ENCODE measurements at regions not wholly inside any gene's neighbourhood (a gene's known extent, or its start where the extent isn't known, plus 50 kb on each side); places are given as distances from the start of the nearest gene placed in this dataset.

DNA sequence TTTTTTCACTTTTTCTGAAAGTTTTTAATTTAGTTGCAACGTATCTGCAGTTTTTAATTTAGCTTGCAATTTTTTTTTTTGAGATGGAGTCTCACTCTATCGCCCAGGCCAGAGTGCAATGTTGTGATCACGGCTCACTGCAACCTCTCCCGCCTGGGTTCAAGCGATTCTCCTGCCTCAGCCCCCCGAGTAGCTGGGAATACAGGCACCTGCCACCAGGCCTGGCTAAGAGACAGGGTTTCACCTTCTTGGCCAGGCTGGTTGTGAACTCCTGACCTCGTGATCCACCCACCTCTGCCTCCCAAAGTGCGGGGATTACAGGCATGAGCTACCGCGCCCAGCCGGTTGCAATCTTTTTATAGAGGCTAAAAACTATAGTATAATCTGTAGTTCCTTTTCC lies 142.9 kb upstream of the ALCAM start:
- Histone ChIP-seq H3K4me3 (ENCODE audit: low read length in 3 of 3) (no peak overlapping the region), H3K9me3 (ENCODE audit: control insufficient read depth in 3 of 3, low read length in 3 of 3) (no peaks in the 10 kb centered on the region), H3K27ac (ENCODE audit: low read depth, low read length) (no peak overlapping the region), H3K4me1 (ENCODE audit: control insufficient read depth in 3 of 3, insufficient read depth in 3 of 3, low read length in 3 of 3) (no peaks in the 10 kb centered on the region), H3K27me3 (ENCODE audit: control insufficient read depth in 3 of 3, insufficient read depth in 3 of 3, low read length in 3 of 3) (peaks cover 0 to 2% (median 0%) of the 10 kb centered on the region in 3 donors), H3K36me3 (ENCODE audit: control insufficient read depth in 3 of 3, insufficient read depth in 3 of 3, low read length in 3 of 3) (no peaks in the 10 kb centered on the region), H3K9ac (ENCODE audit: low read depth in 1 of 3, low read length in 3 of 3) (no peak overlapping the region)

DNA sequence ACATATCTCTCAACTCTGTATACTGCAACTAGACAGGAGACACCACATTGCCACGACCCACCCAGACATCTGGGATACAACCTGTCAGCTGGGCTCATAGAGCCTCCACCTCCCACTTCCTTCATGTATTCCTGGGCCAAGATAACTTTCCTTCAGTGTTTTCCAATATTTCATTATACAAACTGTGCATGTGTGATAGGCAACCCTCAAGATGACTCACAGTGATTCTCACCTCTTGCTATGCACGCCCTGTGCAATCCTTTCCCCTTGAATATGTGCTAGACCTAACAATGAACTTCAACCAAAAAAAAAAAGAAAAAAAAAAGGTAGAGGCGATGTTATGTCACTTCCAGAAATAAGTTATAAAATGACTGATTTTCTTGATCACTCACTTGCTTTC lies 138.0 kb upstream of the ALCAM start:
- no peaks in the 10 kb centered on the region for H3K36me3 ChIP-seq (ENCODE audit: control insufficient read depth in 3 of 3, insufficient read depth in 3 of 3, low read length in 3 of 3)
- no peaks in the 10 kb centered on the region for H3K27me3 ChIP-seq (ENCODE audit: control insufficient read depth in 3 of 3, insufficient read depth in 3 of 3, low read length in 3 of 3)
- H3K27ac ChIP-seq (ENCODE audit: low read depth, low read length), result no peak overlapping the region
- no peaks in the 10 kb centered on the region for H3K9me3 ChIP-seq (ENCODE audit: control insufficient read depth in 3 of 3, low read length in 3 of 3)
- H3K4me1 ChIP-seq (ENCODE audit: control insufficient read depth in 3 of 3, insufficient read depth in 3 of 3, low read length in 3 of 3), result no peaks in the 10 kb centered on the region
- H3K4me3 ChIP-seq (ENCODE audit: low read length in 3 of 3), result no peak overlapping the region
- H3K9ac ChIP-seq (ENCODE audit: low read depth in 1 of 3, low read length in 3 of 3), result no peak overlapping the region

- Histone ChIP-seq H3K27me3 (ENCODE audit: control insufficient read depth in 3 of 3, insufficient read depth in 3 of 3, low read length in 3 of 3) (no peaks in the 10 kb centered on the region), H3K36me3 (ENCODE audit: control insufficient read depth in 3 of 3, insufficient read depth in 3 of 3, low read length in 3 of 3) (no peaks in the 10 kb centered on the region), H3K4me1 (ENCODE audit: control insufficient read depth in 3 of 3, insufficient read depth in 3 of 3, low read length in 3 of 3) (no peaks in the 10 kb centered on the region), H3K27ac (ENCODE audit: low read depth, low read length) (no peak overlapping the region), H3K9me3 (ENCODE audit: control insufficient read depth in 3 of 3, low read length in 3 of 3) (no peaks in the 10 kb centered on the region), H3K9ac (ENCODE audit: low read depth in 1 of 3, low read length in 3 of 3) (no peak overlapping the region), H3K4me3 (ENCODE audit: low read length in 3 of 3) (no peak overlapping the region)
These were observed 134.2 kb upstream of the ALCAM start for GRCh38 chr3:105232553-105232952.

DNA sequence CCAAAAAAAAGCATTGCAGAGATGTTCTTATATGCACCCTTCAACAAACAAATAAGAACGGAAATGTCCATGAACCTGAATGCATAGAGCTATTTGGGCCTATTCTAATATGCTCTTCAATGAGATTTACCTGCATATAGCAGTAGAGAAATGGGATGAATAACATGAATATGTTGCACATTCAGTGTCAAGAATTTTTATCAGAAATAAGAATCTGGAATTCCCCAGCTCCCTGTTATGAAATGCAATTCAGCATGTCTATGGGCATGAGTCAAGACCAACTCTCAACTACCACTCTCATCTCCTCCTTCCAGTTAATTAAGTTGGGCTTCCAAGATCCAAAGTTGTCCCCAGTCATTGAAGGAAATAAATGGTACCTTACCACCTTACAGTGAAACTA lies 133.7 kb upstream of the ALCAM start:
- H3K9ac ChIP-seq (ENCODE audit: low read depth in 1 of 3, low read length in 3 of 3), result no peak overlapping the region

GRCh38 chr3:105235221-105235620 lies 131.5 kb upstream of the ALCAM start:
- no peaks in the 10 kb centered on the region for H3K4me1 ChIP-seq (ENCODE audit: control insufficient read depth in 3 of 3, insufficient read depth in 3 of 3, low read length in 3 of 3)
- H3K9ac ChIP-seq (ENCODE audit: low read depth in 1 of 3, low read length in 3 of 3), result no peak overlapping the region
- no peaks in the 10 kb centered on the region for H3K27me3 ChIP-seq (ENCODE audit: control insufficient read depth in 3 of 3, insufficient read depth in 3 of 3, low read length in 3 of 3)
- H3K27ac ChIP-seq (ENCODE audit: low read depth, low read length), result no peak overlapping the region
- H3K4me3 ChIP-seq (ENCODE audit: low read length in 3 of 3), result no peak overlapping the region
- no peaks in the 10 kb centered on the region for H3K9me3 ChIP-seq (ENCODE audit: control insufficient read depth in 3 of 3, low read length in 3 of 3)
- no peaks in the 10 kb centered on the region for H3K36me3 ChIP-seq (ENCODE audit: control insufficient read depth in 3 of 3, insufficient read depth in 3 of 3, low read length in 3 of 3)

More for the DNA sequence above, 133.7 kb upstream of the ALCAM start:
- Histone ChIP-seq H3K36me3 (ENCODE audit: control insufficient read depth in 3 of 3, insufficient read depth in 3 of 3, low read length in 3 of 3) (no peaks in the 10 kb centered on the region), H3K4me3 (ENCODE audit: low read length in 3 of 3) (no peak overlapping the region), H3K9me3 (ENCODE audit: control insufficient read depth in 3 of 3, low read length in 3 of 3) (no peaks in the 10 kb centered on the region), H3K27ac (ENCODE audit: low read depth, low read length) (no peak overlapping the region), H3K27me3 (ENCODE audit: control insufficient read depth in 3 of 3, insufficient read depth in 3 of 3, low read length in 3 of 3) (no peaks in the 10 kb centered on the region), H3K4me1 (ENCODE audit: control insufficient read depth in 3 of 3, insufficient read depth in 3 of 3, low read length in 3 of 3) (no peaks in the 10 kb centered on the region)

- Histone ChIP-seq H3K9ac (ENCODE audit: low read depth in 1 of 3, low read length in 3 of 3) (no peak overlapping the region), H3K36me3 (ENCODE audit: control insufficient read depth in 3 of 3, insufficient read depth in 3 of 3, low read length in 3 of 3) (no peaks in the 10 kb centered on the region), H3K9me3 (ENCODE audit: control insufficient read depth in 3 of 3, low read length in 3 of 3) (no peaks in the 10 kb centered on the region), H3K4me3 (ENCODE audit: low read length in 3 of 3) (no peak overlapping the region), H3K27ac (ENCODE audit: low read depth, low read length) (no peak overlapping the region), H3K27me3 (ENCODE audit: control insufficient read depth in 3 of 3, insufficient read depth in 3 of 3, low read length in 3 of 3) (no peaks in the 10 kb centered on the region), H3K4me1 (ENCODE audit: control insufficient read depth in 3 of 3, insufficient read depth in 3 of 3, low read length in 3 of 3) (no peaks in the 10 kb centered on the region)
These were observed 130.9 kb upstream of the ALCAM start for GRCh38 chr3:105235785-105236184.

DNA sequence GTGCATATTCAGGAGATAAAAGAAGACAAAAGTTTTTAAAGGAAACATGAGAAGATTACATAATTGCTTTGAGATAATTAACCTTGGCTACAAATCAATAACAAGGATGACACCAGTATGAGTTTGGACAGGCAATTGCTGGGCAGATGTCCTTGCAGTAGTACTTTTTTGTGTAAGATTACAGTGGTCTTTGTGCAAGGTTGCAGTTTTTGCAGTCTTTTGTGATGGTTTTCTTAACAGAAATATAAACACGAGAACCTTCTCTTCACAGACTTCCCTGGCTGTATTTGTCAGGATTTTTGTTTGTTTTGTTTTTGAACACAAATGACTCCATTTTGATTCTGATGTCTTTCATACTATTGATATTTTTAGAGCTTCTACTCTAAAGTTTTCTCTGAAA lies 128.3 kb upstream of the ALCAM start:
- Histone ChIP-seq H3K9ac (ENCODE audit: low read depth in 1 of 3, low read length in 3 of 3) (no peak overlapping the region), H3K27ac (ENCODE audit: low read depth, low read length) (no peak overlapping the region), H3K4me1 (ENCODE audit: control insufficient read depth in 3 of 3, insufficient read depth in 3 of 3, low read length in 3 of 3) (no peaks in the 10 kb centered on the region), H3K9me3 (ENCODE audit: control insufficient read depth in 3 of 3, low read length in 3 of 3) (no peaks in the 10 kb centered on the region), H3K36me3 (ENCODE audit: control insufficient read depth in 3 of 3, insufficient read depth in 3 of 3, low read length in 3 of 3) (no peaks in the 10 kb centered on the region), H3K4me3 (ENCODE audit: low read length in 3 of 3) (no peak overlapping the region), H3K27me3 (ENCODE audit: control insufficient read depth in 3 of 3, insufficient read depth in 3 of 3, low read length in 3 of 3) (no peaks in the 10 kb centered on the region)

DNA sequence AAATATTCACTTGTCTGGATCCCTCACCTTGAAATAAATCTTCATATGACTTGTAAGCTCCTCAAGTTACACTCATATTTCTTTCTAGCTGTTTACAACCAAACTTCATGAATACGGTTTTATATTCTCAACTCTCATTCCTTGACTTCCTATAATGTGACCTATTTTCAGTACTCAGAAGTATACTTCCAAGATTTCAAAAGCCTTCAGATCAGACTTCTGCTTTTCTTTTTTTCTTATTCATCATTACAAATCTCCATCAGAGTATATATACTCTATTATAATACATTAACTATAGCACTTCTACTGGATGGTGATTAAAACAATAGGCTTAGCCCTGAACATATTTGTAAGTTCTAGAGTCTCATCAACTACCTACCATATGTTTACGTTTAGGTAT lies 123.6 kb upstream of the ALCAM start:
- no peaks in the 10 kb centered on the region for H3K9me3 ChIP-seq (ENCODE audit: control insufficient read depth in 3 of 3, low read length in 3 of 3)
- no peak overlapping the region for H3K4me3 ChIP-seq (ENCODE audit: low read length in 3 of 3)
- H3K4me1 ChIP-seq (ENCODE audit: control insufficient read depth in 3 of 3, insufficient read depth in 3 of 3, low read length in 3 of 3), result no peaks in the 10 kb centered on the region
- no peaks in the 10 kb centered on the region for H3K27me3 ChIP-seq (ENCODE audit: control insufficient read depth in 3 of 3, insufficient read depth in 3 of 3, low read length in 3 of 3)
- no peaks in the 10 kb centered on the region for H3K36me3 ChIP-seq (ENCODE audit: control insufficient read depth in 3 of 3, insufficient read depth in 3 of 3, low read length in 3 of 3)
- no peak overlapping the region for H3K27ac ChIP-seq (ENCODE audit: low read depth, low read length)
- no peak overlapping the region for H3K9ac ChIP-seq (ENCODE audit: low read depth in 1 of 3, low read length in 3 of 3)

DNA sequence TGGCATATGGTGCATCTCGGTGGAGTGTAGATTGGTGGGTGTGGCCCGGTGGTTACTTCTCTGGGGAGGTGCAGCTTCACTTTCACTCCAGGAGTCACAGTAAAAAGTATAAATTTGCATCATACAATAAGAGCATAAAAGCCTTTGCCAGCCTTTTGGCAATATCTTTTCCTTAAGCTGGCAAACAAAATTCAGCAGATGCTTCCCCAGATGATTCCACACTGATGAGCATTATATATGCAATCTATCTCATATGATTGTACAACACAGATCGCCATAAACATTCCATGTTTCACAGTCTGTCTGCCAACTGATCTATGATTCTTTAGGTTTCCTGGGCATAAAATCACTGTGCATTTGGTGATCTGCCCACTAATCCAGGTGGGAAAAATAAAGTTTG lies 120.2 kb upstream of the ALCAM start:
- Histone ChIP-seq H3K36me3 (ENCODE audit: control insufficient read depth in 3 of 3, insufficient read depth in 3 of 3, low read length in 3 of 3) (no peaks in the 10 kb centered on the region), H3K9ac (ENCODE audit: low read depth in 1 of 3, low read length in 3 of 3) (no peak overlapping the region), H3K4me3 (ENCODE audit: low read length in 3 of 3) (no peak overlapping the region), H3K27me3 (ENCODE audit: control insufficient read depth in 3 of 3, insufficient read depth in 3 of 3, low read length in 3 of 3) (no peaks in the 10 kb centered on the region), H3K4me1 (ENCODE audit: control insufficient read depth in 3 of 3, insufficient read depth in 3 of 3, low read length in 3 of 3) (no peaks in the 10 kb centered on the region), H3K27ac (ENCODE audit: low read depth, low read length) (no peak overlapping the region), H3K9me3 (ENCODE audit: control insufficient read depth in 3 of 3, low read length in 3 of 3) (no peaks in the 10 kb centered on the region)

GRCh38 chr3:105253225-105253624 lies 113.5 kb upstream of the ALCAM start:
- H3K9me3 ChIP-seq (ENCODE audit: control insufficient read depth in 3 of 3, low read length in 3 of 3), result no peaks in the 10 kb centered on the region
- H3K27me3 ChIP-seq (ENCODE audit: control insufficient read depth in 3 of 3, insufficient read depth in 3 of 3, low read length in 3 of 3), result no peaks in the 10 kb centered on the region
- H3K4me3 ChIP-seq (ENCODE audit: low read length in 3 of 3), result no peak overlapping the region
- H3K27ac ChIP-seq (ENCODE audit: low read depth, low read length), result no peak overlapping the region
- no peaks in the 10 kb centered on the region for H3K36me3 ChIP-seq (ENCODE audit: control insufficient read depth in 3 of 3, insufficient read depth in 3 of 3, low read length in 3 of 3)
- H3K9ac ChIP-seq (ENCODE audit: low read depth in 1 of 3, low read length in 3 of 3), result no peak overlapping the region
- no peaks in the 10 kb centered on the region for H3K4me1 ChIP-seq (ENCODE audit: control insufficient read depth in 3 of 3, insufficient read depth in 3 of 3, low read length in 3 of 3)

DNA sequence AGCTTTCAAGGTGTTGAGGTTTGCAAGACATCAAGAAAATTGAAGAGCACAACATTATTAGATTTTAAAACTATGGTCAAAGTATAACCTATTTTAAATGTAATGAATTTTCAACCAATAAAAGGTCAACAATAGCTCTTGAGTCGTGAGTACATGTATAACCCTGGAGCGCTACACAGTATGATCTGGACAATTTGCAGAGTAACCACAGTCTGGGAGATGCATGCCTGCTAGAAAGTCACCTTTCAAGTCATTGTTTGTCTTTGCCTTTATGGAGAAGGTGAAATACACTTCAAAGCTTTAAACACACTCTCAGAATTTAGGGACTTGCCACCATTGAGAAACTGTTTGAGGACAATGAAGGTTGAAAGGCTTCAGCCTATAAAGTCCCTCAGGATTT lies 112.6 kb upstream of the ALCAM start:
- Histone ChIP-seq H3K9ac (ENCODE audit: low read depth in 1 of 3, low read length in 3 of 3) (no peak overlapping the region), H3K9me3 (ENCODE audit: control insufficient read depth in 3 of 3, low read length in 3 of 3) (no peaks in the 10 kb centered on the region), H3K4me1 (ENCODE audit: control insufficient read depth in 3 of 3, insufficient read depth in 3 of 3, low read length in 3 of 3) (no peaks in the 10 kb centered on the region), H3K4me3 (ENCODE audit: low read length in 3 of 3) (no peak overlapping the region), H3K27me3 (ENCODE audit: control insufficient read depth in 3 of 3, insufficient read depth in 3 of 3, low read length in 3 of 3) (no peaks in the 10 kb centered on the region), H3K36me3 (ENCODE audit: control insufficient read depth in 3 of 3, insufficient read depth in 3 of 3, low read length in 3 of 3) (no peaks in the 10 kb centered on the region), H3K27ac (ENCODE audit: low read depth, low read length) (no peak overlapping the region)

Measured in skeletal muscle tissue (tissue), 3 donors.